GM19468 (cell line): ENCODE measurements at regions not wholly inside any gene's neighbourhood (a gene's known extent, or its start where the extent isn't known, plus 50 kb on each side); places are given as distances from the start of the nearest gene placed in this dataset.

Source experiments
- ATAC-seq: cut with Tn5 transposase; IDR thresholded peaks from one replicate; pipeline ENCODE4 v1.9.1; 2021; ENCODE audit warnings: mild to moderate bottlenecking, moderate library complexity, moderate number of reproducible peaks; ENCODE audit not compliant: unreplicated experiment; ENCODE audit errors: extremely low read depth

- peak; percentile 66 for ATAC-seq
Observed at GRCh38 chr12:94762259-94762942, 112.0 kb upstream of the TMCC3 start.

- ATAC-seq = no peak
Observed at GRCh38 chr12:94761559-94761958, 111.2 kb upstream of the TMCC3 start.

GRCh38 chr12:94760786-94761185 lies 110.4 kb upstream of the TMCC3 start:
- no peak for ATAC-seq

DNA sequence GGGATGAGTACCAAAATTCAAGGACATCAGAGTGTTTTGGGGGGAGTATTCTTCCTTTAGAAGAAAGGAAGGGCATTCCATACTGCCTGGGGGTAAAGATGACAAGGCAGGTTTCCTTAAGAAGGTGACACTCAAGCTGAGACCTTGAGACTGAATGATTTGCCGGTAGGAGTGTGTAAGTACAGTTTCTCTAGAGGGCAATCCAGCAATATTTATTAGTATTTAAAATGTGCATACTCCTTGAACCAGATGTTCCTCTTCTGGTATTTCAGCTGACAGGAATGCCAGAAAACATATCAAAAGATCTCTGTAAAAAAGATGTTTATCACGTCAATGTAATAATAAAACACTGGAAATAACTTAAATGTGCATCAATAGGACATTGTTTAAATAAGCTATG lies 106.4 kb upstream of the TMCC3 start:
- ATAC-seq = no peak

DNA sequence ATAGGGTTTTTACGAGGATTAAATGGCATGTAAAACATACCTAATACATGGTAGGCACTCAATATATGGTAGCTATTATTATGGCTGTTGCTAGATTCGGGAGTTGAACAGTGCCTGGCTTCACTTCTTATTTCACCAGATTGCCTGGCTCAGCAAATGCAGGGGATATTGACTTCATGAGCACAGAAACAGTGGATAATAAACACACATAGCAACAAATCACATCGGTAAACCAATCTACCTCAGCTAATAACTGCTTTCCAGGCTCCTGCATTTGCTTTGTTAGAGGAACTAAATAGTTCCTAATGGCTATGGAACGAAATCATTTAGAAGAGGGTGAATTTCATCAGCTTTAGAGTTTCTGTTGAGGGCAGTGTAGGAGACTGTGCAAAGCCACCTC lies 105.2 kb upstream of the TMCC3 start:
- no peak for ATAC-seq

GRCh38 chr12:94754653-94755052 lies 104.3 kb upstream of the TMCC3 start:
- ATAC-seq = no peak

- no peak for ATAC-seq
Observed at GRCh38 chr12:94753036-94753679, 102.8 kb upstream of the TMCC3 start.

DNA sequence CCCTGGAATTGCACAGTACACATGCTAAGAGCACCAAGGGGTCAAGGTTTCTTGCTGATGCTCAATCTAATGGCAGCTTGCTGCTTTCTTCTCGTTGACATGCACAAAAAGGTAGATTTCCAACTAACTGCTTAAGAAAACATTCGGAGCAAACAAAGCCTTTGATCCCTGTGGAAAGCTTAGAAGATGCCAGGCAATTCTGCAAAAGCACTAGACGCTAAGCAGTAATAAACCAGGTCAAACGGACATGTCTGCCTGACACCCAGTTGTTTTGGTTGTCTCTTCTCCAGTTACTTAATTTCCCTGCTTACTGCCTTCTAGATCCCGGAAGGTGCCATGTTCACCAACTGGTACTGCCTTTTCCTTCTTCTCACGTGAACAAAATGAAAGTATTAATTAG lies 100.5 kb upstream of the TMCC3 start:
- ATAC-seq = no peak

DNA sequence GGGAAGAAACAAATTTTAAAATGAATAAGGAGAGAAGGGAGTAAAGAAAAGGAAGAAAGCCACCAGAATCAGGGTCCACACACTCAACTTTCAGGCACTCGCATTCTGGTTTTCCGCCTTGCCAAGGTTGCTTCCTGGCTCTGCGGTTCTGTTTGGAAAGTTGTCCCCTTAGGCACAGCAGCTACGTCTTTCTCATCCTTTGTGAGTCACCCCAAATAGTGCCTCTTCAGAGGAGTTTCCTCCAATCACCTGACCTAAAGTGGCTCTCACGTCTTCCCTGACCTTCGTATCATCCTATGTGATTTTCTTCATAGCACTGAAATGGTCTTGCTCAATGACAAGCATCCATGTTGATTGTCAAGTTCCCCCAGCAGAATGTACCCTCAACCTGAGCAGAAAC lies 99.5 kb upstream of the TMCC3 start:
- ATAC-seq = no peak

GRCh38 chr12:94749455-94749854 lies 99.1 kb upstream of the TMCC3 start:
- ATAC-seq = no peak

DNA sequence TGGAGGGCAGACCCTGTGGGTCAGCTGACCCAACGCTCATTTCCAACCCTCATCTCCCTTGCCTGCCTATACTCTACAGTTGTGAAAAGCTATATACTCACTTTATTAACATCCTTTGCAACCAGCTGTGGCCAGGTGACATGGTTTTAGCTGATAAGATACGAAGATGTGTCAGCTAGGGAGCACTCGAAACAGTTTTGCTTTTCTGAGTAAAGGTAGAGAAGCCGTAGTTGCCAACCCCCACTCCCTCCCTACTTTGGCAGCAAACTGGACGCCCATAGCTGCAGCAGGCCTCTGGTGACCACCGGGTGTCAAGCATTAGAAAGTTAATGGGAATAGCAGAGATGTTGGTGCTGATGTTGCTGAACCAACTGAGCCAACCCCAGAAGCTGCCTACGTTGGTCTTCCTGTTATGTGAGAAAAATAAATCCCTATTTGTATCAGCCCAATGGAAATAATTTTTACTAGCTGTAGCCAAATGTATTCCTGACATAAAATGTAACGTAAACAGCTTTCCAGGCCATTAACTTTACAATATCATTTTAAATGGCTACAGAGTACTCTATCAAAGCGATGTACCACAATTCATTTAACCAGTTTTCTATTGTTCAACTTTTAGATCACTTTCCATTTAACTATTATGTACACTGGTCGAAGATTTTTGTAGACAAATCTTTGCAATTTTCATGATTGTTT lies 98.5 kb upstream of the TMCC3 start:
- ATAC-seq = no peak

- no peak for ATAC-seq
Observed at GRCh38 chr12:94745562-94745961, 95.2 kb upstream of the TMCC3 start.

DNA sequence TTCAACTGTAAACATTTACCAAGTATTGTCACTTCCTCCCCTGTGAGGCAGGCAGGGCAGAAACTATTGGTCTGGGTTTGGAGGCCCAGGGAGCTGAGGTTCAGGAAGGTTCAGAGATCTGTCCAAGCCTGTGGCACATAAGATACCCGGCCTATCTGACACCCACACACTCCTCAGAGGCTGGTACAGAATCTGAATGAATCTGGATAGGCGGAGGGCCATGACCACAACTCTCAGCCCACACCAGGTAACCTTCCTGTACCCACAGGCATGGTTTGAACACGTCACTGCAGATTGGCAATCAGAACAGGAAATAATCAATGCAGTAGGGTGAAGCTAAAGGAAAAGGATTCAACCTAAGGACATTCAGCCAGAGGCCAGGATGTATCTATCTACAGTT lies 92.8 kb upstream of the TMCC3 start:
- ATAC-seq = no peak

DNA sequence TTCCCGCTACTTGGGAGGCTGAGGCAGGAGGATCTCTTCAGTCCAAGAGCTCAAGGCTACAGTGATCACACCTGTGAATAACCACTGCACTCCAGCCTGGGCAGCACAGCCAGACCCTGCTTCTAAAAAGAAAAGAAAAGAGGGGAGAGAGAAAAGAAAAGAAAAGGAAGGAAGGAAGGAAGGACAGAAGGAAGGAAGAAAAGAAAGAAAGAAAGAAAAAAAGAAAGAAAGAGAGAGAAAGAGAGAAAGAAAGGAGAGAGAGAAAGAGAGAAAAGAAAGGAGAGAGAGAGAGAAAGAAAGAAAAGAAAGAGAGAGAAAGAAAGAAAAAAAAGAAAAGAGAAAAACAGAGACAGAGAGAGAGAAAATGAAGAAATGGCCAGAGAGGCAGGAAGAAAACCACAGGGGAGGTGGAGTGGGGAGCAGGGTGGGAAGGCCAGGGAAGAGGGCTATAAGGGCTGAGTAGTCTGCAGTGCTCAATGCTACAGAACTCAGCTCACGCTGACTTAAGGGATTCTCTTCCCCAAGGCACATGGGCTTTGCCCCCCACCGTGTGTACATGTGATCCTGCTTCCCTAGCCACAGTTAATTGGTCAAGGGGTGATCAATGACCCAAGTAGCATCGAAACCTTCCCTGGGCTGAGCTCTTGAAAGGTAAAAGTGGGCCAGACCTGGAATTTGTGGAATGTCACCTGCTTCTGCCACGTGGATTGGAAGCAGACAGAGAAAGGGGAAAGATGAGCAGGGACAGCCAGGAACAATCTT lies 90.4 kb upstream of the TMCC3 start:
- no peak for ATAC-seq

- no peak for ATAC-seq
Observed at GRCh38 chr12:94736820-94737219, 86.5 kb upstream of the TMCC3 start.

GRCh38 chr12:94736004-94736403 lies 85.6 kb upstream of the TMCC3 start:
- no peak for ATAC-seq

- ATAC-seq = no peak
Observed at GRCh38 chr12:94733727-94734126, 83.4 kb upstream of the TMCC3 start.

DNA sequence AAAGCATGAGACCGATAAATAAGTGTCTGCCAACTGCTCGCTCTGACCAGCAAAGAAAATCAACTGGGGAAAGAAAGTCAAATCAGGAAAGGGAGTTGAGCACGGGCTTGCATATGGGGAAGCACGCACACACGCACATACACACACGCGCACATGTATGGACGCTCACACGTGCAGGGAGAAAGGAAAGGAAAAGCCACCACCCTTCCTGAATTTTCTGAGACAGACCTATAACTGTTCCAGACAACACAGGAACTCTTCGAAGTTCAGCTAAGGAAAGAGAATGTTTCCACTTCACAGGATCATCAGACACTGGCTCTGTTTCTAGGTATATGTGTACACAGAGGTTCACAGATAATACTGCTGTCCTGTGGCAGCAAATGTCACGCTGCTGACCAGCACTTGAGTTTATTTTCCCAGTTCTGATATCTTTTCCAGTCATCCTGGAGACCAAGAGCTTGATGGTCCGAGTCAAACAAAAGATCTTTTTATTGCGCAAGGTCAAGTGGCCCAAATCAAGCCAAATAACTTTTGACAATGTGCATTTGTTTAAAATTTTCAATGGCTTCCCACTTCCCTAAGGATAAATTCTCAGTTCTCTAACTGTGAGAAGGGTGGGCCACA lies 82.1 kb upstream of the TMCC3 start:
- no peak for ATAC-seq

- no peak for ATAC-seq
Observed at GRCh38 chr12:94731733-94732360, 81.5 kb upstream of the TMCC3 start.

DNA sequence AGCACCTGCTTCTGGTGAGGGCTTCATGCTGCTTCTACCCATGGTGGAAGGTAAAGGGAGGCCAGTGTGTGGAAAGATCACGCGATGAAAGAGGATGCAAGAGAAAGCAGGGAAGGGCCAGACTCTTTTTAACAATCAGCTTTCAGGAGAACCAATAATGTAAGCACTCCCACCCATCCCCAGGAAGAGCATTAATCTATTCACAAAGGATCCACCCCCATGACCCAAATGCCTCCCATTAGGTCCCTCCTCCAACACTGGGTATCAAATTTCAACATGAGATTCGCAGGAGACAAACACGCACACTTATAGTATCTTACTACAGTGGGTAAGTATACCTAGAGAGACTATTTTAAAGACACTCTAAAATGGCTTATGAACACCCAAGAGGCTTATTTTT lies 80.5 kb upstream of the TMCC3 start:
- no peak for ATAC-seq
